Common myeloid progenitor, CD34-positive (primary cell): ENCODE measurements at regions not wholly inside any gene's neighbourhood (a gene's known extent, or its start where the extent isn't known, plus 50 kb on each side); places are given as distances from the start of the nearest gene placed in this dataset.
A peak's percentile ranks its signal among the peaks of the same experiment; 100 is the strongest.
"Not testable (repeated sequence)": the region's sequence is repeated elsewhere in the genome, so short reads cannot be mapped to it uniquely, and the experiment has no call there.

Experiments used
- CTCF ChIA-PET: fragments of 350-600 bp; sonication (Branson Sonifier 250); formaldehyde crosslinking; loops from one replicate; lab custom pipeline; 2021; ENCODE audit warnings: antibody characterized with exemption; lab: Charles Lee
- POLR2A ChIA-PET: fragments of 350-600 bp; sonication (Branson Sonifier 250); formaldehyde crosslinking; loops from one replicate; lab custom pipeline; 2021; ENCODE audit warnings: antibody characterized with exemption; lab: Charles Lee
- DNase-seq, 3 donors: peaks; one replicate each; pipeline versions ENCODE4 v3.0.0 to v3.0.0-alpha.2; 2013
- H3K27ac ChIP-seq, 2 experiments: 1 replicate in 1 of 2; 2 replicates in 1 of 2; pipeline ENCODE4 v1.7.0; 2013; ENCODE audit warnings: inconsistent platforms in 2 of 2, low read length in 2 of 2, mild to moderate bottlenecking in 2 of 2, low read depth in 1 of 2, moderate library complexity in 1 of 2; ENCODE audit not compliant: severe bottlenecking in 2 of 2, insufficient read depth in 1 of 2, poor library complexity in 1 of 2
- H3K27me3 ChIP-seq, 5 experiments: replicated peaks in 2 of 5; 1 replicate in 3 of 5; 2 replicates in 2 of 5; pipeline versions ENCODE4 v1.6.1 to v1.7.0; 2013; ENCODE audit warnings: low read length in 4 of 5, mild to moderate bottlenecking in 2 of 5, moderate library complexity in 2 of 5, inconsistent platforms in 1 of 5; ENCODE audit not compliant: insufficient read depth in 5 of 5, control insufficient read depth in 4 of 5
- H3K36me3 ChIP-seq, 4 experiments: 1 replicate in 2 of 4; 2 replicates in 2 of 4; pipeline versions ENCODE4 v1.6.1 to v1.7.0; 2013; ENCODE audit warnings: low read length in 3 of 4, control low read depth in 1 of 4, mild to moderate bottlenecking in 1 of 4; ENCODE audit not compliant: control insufficient read depth in 4 of 4, insufficient read depth in 4 of 4
- H3K4me1 ChIP-seq, 4 experiments: 1 replicate in 3 of 4; 2 replicates in 1 of 4; pipeline versions ENCODE4 v1.6.1 to v1.7.1; 2013; ENCODE audit warnings: low read length in 3 of 4, mild to moderate bottlenecking in 3 of 4, control low read depth in 1 of 4, inconsistent platforms in 1 of 4, moderate library complexity in 1 of 4; ENCODE audit not compliant: control insufficient read depth in 4 of 4, insufficient read depth in 4 of 4; ENCODE audit errors: control extremely low read depth in 1 of 4
- H3K4me3 ChIP-seq, 7 experiments: 1 replicate in 4 of 7; 2 replicates in 3 of 7; pipeline versions ENCODE4 v1.5.1 to v1.7.0; 2013; ENCODE audit warnings: mild to moderate bottlenecking in 7 of 7, low read length in 6 of 7, moderate library complexity in 6 of 7, inconsistent platforms in 2 of 7, low read depth in 2 of 7, control low read depth in 1 of 7; ENCODE audit not compliant: insufficient read depth in 4 of 7, control insufficient read depth in 1 of 7; ENCODE audit errors: extremely low read depth in 1 of 7
- H3K9me3 ChIP-seq, 5 experiments: 1 replicate in 4 of 5; 2 replicates in 1 of 5; pipeline versions ENCODE4 v1.6.1 to v1.7.1; 2013; ENCODE audit warnings: low read length in 4 of 5, mild to moderate bottlenecking in 2 of 5, inconsistent platforms in 1 of 5, low read depth in 1 of 5, moderate library complexity in 1 of 5; ENCODE audit not compliant: control insufficient read depth in 4 of 5, insufficient read depth in 2 of 5; ENCODE audit errors: control extremely low read depth in 1 of 5
- WGBS: methylation state at CpG from one replicate; pipeline ENCODE4 v1.1.5; 2013; ENCODE audit not compliant: insufficient coverage; 5-methylcytosine and 5-hydroxymethylcytosine counted together

GRCh38 chr1:121109025-121109424 lies 75.1 kb downstream of the FAM72B start:
- H3K36me3 ChIP-seq, POLR2A ChIA-PET, H3K9me3 ChIP-seq, H3K4me1 ChIP-seq, CTCF ChIA-PET, DNase-seq, H3K27ac ChIP-seq, H3K27me3 ChIP-seq, H3K4me3 ChIP-seq: not testable (repeated sequence)
- WGBS: no CpG with 5 or more reads among the region's 1 CpG

- H3K9me3 ChIP-seq, H3K4me1 ChIP-seq, POLR2A ChIA-PET, H3K36me3 ChIP-seq, H3K4me3 ChIP-seq, H3K27ac ChIP-seq, CTCF ChIA-PET, DNase-seq, H3K27me3 ChIP-seq: not testable (repeated sequence)
- WGBS: no CpG with 5 or more reads among the region's 44 CpGs
Measured at GRCh38 chr1:121116522-121117297, 67.4 kb downstream of the FAM72B start.

GRCh38 chr1:121117298-121117611 lies 66.9 kb downstream of the FAM72B start:
- no CpG with 5 or more reads among the region's 10 CpGs for WGBS
- POLR2A ChIA-PET, H3K4me3 ChIP-seq, H3K9me3 ChIP-seq, CTCF ChIA-PET, DNase-seq, H3K36me3 ChIP-seq, H3K4me1 ChIP-seq, H3K27me3 ChIP-seq, H3K27ac ChIP-seq: not testable (repeated sequence)

- H3K27me3 ChIP-seq, H3K36me3 ChIP-seq, H3K9me3 ChIP-seq, H3K4me1 ChIP-seq, POLR2A ChIA-PET, H3K27ac ChIP-seq, CTCF ChIA-PET: not testable (repeated sequence)
- peak overlapping the region in 2 of 7 experiments; percentile 11 to 48 for H3K4me3 ChIP-seq
- DNase-seq: peak in 2 of 3 donors; percentile 24 to 47
- 15% methylated on average over 19 of the region's 47 CpGs for WGBS
Measured at GRCh38 chr1:121117622-121118479, 66.3 kb downstream of the FAM72B start.
